ENCODE measurements at regions not wholly inside any gene's neighbourhood (a gene's known extent, or its start where the extent isn't known, plus 50 kb on each side); places are given as distances from the start of the nearest gene placed in this dataset.

DNA sequence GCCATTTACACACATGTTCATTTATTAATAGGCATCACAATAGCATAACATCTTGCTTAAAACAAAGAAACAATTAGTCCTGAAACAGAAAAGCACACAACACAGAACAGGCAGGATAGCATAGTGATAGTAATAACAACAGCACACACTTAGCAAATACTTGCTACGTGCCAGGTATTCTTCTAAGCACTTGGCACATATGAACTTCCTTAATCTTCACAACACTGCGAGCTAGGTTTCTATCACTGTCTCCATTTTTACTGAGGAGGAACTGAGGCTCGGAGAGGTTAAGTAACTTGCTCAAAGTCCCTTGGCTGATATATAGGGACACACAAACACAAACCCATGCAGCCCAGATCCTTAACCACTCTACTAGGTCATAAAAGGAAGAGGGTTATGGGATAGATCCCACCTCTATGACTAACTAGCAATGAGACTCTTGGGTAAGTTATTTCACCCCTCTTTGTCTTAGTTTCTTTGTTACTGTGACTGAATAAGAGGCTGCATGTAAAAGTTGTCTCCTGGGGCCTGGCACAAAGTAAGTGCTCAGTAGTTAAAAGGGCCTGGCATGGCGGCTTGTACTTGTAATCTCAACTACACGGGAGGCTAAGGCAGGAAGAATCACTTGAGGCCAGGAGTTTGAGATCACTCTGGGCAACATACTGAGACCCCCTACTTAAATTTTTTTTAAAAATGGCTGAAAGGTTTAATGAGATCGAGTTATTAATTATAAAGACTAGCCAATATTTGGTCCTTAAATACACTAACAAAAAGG is 181.0 kb upstream of the RHOBTB1 start:
- TF ChIP-seq, protein P1, sequence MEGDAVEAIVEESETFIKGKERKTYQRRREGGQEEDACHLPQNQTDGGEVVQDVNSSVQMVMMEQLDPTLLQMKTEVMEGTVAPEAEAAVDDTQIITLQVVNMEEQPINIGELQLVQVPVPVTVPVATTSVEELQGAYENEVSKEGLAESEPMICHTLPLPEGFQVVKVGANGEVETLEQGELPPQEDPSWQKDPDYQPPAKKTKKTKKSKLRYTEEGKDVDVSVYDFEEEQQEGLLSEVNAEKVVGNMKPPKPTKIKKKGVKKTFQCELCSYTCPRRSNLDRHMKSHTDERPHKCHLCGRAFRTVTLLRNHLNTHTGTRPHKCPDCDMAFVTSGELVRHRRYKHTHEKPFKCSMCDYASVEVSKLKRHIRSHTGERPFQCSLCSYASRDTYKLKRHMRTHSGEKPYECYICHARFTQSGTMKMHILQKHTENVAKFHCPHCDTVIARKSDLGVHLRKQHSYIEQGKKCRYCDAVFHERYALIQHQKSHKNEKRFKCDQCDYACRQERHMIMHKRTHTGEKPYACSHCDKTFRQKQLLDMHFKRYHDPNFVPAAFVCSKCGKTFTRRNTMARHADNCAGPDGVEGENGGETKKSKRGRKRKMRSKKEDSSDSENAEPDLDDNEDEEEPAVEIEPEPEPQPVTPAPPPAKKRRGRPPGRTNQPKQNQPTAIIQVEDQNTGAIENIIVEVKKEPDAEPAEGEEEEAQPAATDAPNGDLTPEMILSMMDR (IDR thresholded peaks at IDR 0.05; ENCODE audit: insufficient read depth, low read depth, low read length, missing control alignments), result no peak
- no peak for DNase-seq (ENCODE audit: low read depth)
- no peak overlapping the region for H3K4me3 ChIP-seq (ENCODE audit: low read depth, low read length)

DNA sequence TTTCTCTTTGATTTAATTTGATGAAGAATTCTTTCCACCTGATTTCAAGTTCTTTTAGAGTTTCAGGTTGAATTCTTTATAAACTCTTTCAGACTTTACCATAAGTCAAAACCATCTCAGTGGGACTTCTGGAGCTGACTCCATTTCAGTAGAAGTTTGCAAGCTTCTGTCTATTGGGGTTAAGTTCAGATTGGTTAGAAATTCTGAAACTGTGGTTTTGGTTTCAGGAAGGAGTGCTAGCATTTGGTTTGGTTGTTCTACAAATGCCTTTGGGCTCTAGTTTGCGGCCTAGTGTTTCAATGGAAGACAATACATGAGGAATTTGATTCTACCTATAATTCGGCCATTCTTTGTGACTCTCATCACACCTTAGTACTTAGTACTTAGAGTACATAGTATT is 176.8 kb upstream of the RHOBTB1 start:
- TF ChIP-seq, protein P1 (IDR thresholded peaks at IDR 0.05; ENCODE audit: insufficient read depth, low read depth, low read length, missing control alignments), result no peak
- DNase-seq (ENCODE audit: low read depth), result peak; percentile 12
- no peak overlapping the region for H3K4me3 ChIP-seq (ENCODE audit: low read depth, low read length)

DNA sequence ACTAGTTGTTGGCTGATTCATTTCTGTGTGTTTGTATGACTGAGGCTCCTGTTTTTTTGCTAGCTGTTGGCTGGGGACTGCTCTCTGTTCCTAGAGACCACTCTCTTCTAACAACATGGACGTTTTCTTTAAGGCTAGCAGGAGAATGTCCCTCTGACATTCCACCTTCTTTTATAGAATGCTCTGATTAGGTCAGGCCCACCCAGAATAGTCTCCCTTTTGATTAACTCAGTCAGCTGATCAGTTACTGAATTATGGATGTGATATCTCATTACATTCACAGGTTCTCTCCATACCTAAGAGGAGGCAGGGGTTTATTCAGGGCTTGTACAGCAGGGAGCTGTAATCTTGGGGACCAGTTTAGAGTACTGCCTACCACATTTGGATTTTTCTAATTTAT is 175.6 kb upstream of the RHOBTB1 start:
- TF ChIP-seq, protein P1 (IDR thresholded peaks at IDR 0.05; ENCODE audit: insufficient read depth, low read depth, low read length, missing control alignments), result no peak
- DNase-seq (ENCODE audit: low read depth), result no peak
- no peak overlapping the region for H3K4me3 ChIP-seq (ENCODE audit: low read depth, low read length)

DNA sequence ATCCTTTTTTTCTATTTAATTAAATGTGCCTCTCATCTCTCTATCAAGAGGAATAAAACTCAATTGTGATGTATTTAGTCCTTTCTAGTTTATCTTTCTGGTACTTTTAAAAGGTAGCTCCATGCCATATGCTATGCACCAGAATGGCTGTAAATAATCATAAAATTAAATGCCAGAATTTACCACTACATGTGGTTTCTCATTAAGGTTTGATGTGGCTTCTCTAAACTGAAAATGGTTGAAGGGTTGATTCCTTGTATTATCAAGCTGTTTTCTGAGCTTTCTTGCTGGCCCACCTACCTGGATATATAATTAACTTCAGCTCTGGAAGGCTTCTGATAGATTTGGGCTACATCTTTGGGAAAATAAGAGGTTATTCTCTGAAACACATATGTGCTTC is 171.9 kb upstream of the RHOBTB1 start:
- TF ChIP-seq, protein P1 (IDR thresholded peaks at IDR 0.05; ENCODE audit: insufficient read depth, low read depth, low read length, missing control alignments), result no peak
- DNase-seq (ENCODE audit: low read depth), result no peak
- H3K4me3 ChIP-seq (ENCODE audit: low read depth, low read length), result no peak overlapping the region

DNA sequence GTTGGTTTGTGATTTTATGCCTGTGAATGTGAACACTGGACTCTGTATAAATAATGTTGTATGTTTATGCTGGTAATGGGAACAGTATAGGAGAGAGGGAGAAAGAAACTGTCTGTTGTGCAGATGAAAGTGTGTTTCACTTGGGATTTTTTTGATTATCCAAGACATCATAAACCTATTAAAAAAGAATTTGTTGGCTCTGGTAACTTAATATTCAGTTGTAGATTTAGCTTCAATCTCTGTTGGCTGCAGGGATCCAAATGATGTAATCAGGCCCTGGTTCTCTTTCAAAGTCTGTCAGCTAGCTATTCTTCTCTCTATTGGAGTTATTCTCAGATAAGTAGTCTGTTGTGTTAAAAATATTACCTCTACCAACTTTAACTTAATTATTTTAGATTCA is 168.8 kb upstream of the RHOBTB1 start:
- TF ChIP-seq, protein P1 (IDR thresholded peaks at IDR 0.05; ENCODE audit: insufficient read depth, low read depth, low read length, missing control alignments), result no peak
- no peak overlapping the region for H3K4me3 ChIP-seq (ENCODE audit: low read depth, low read length)
- DNase-seq (ENCODE audit: low read depth), result no peak

DNA sequence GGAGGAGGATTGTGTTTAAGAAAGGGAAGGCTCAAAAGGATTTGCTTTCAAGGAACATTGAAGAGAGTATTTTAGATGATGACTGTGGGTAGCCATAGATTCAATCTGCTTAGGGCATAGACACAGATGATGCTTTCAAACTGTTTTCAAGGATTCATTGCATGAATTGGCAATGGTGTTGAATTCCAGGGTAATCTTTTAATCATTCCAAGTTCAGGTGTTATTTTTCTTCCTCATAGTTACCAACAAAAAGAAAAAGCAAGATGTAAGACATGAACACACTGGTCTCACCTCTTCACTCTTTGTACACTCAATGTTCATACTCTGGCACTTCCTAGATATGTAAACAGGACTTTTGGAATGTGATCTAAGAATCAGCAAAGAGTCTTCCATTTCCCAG is 167.0 kb upstream of the RHOBTB1 start:
- TF ChIP-seq, protein P1 (IDR thresholded peaks at IDR 0.05; ENCODE audit: insufficient read depth, low read depth, low read length, missing control alignments), result no peak
- no peak for DNase-seq (ENCODE audit: low read depth)

More for the DNA sequence above, 167.0 kb upstream of the RHOBTB1 start:
- H3K4me3 ChIP-seq (ENCODE audit: low read depth, low read length), result no peak overlapping the region

All from GM12865 (cell line).